22Rv1 (cell line): ENCODE measurements at regions not wholly inside any gene's neighbourhood (a gene's known extent, or its start where the extent isn't known, plus 50 kb on each side); places are given as distances from the start of the nearest gene placed in this dataset.

Experiments used
- ZFX ChIP-seq: fragments of 450-650 bp; IDR thresholded peaks from 2 replicates; pipeline ENCODE4 v1.6.1; 2017; ENCODE audit warnings: antibody characterized with exemption, borderline replicate concordance
- TF ChIP-seq, protein P1 (sequence below): fragments of 450-650 bp; IDR thresholded peaks from 2 replicates; pipeline ENCODE4 v1.5.1; 2017; ENCODE audit warnings: mild to moderate bottlenecking

DNA sequence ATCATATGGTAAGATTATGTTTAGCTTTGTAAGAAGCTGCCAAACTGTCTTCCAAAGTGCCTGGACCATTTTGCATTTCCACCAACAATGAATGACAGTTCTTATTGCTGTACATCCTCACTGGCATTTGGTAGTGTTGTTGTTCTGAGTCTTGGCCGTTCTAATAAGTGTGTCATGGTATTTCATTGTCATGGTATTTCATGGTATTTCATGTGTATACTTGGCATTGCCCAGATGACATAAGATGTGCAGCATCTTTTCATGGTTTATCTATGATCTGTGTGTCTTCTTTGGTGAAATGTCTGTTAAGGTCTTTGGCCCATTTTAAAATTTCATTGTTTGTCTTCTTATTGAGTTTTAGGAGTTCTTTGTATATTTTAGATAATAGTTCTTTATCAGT lies 224.4 kb downstream of the BCAS1 start:
- TF ChIP-seq, protein P1, sequence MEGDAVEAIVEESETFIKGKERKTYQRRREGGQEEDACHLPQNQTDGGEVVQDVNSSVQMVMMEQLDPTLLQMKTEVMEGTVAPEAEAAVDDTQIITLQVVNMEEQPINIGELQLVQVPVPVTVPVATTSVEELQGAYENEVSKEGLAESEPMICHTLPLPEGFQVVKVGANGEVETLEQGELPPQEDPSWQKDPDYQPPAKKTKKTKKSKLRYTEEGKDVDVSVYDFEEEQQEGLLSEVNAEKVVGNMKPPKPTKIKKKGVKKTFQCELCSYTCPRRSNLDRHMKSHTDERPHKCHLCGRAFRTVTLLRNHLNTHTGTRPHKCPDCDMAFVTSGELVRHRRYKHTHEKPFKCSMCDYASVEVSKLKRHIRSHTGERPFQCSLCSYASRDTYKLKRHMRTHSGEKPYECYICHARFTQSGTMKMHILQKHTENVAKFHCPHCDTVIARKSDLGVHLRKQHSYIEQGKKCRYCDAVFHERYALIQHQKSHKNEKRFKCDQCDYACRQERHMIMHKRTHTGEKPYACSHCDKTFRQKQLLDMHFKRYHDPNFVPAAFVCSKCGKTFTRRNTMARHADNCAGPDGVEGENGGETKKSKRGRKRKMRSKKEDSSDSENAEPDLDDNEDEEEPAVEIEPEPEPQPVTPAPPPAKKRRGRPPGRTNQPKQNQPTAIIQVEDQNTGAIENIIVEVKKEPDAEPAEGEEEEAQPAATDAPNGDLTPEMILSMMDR, result no peak
- no peak for TF ChIP-seq ZFX
